Panc1 (cell line): ENCODE measurements at regions not wholly inside any gene's neighbourhood (a gene's known extent, or its start where the extent isn't known, plus 50 kb on each side); places are given as distances from the start of the nearest gene placed in this dataset.

Experiments used
- ATAC-seq: fragments of 200-7000 bp; cut with Tn5 transposase; 2 replicates; pipeline ENCODE4 v1.9.1; 2020; ENCODE audit warnings: mild to moderate bottlenecking, moderate library complexity
- BruUV-seq: library from RNA; stranded (reverse); fragments of 400-500 nt; replicated peaks from 2 replicates; lab custom pipeline; 2021; lab: Mats Ljungman, UMichigan
- CTCF ChIA-PET: fragments of 300-600 bp; sonication (Branson Sonifier 250); formaldehyde crosslinking; loops from one replicate; lab custom pipeline; 2022; ENCODE audit warnings: antibody characterized with exemption; lab: Charles Lee
- POLR2A ChIA-PET: fragments of 300-600 bp; sonication (Branson Sonifier 250); formaldehyde crosslinking; loops from one replicate; lab custom pipeline; 2022; ENCODE audit warnings: antibody characterized with exemption; lab: Charles Lee
- DNase-seq: peaks from one replicate; pipeline ENCODE4 v3.0.0-alpha.2; 2010; ENCODE audit warnings: low read depth, low spot score
- H3K27ac ChIP-seq: 2 replicates; pipeline ENCODE4 v1.5.1; 2011; ENCODE audit warnings: mild to moderate bottlenecking, low read length, inconsistent platforms
- H3K27me3 ChIP-seq: fragments of 200-500 bp; sonication (Bioruptor generic); 2 replicates; pipeline ENCODE4 v1.6.0; 2014; ENCODE audit warnings: low read length, inconsistent platforms; ENCODE audit not compliant: control insufficient read depth, insufficient read depth
- H3K36me3 ChIP-seq: fragments of 200-500 bp; sonication (Bioruptor generic); 2 replicates; pipeline ENCODE4 v1.5.1; 2014; ENCODE audit warnings: inconsistent platforms, mild to moderate bottlenecking, low read length, moderate library complexity; ENCODE audit not compliant: control insufficient read depth, insufficient read depth
- H3K4me1 ChIP-seq: 2 replicates; pipeline ENCODE4 v1.5.1; 2011; ENCODE audit warnings: inconsistent platforms, mild to moderate bottlenecking, low read length, moderate library complexity; ENCODE audit not compliant: control insufficient read depth, insufficient read depth
- H3K4me3 ChIP-seq, 2 experiments: 2 replicates each; pipeline ENCODE4 v1.5.1; 2011 to 2012; ENCODE audit warnings: low read depth in 2 of 2, low read length in 2 of 2, mild to moderate bottlenecking in 2 of 2, inconsistent platforms in 1 of 2, moderate library complexity in 1 of 2
- H3K9me3 ChIP-seq: fragments of 200-500 bp; sonication (Bioruptor generic); 2 replicates; pipeline ENCODE4 v1.5.1; 2014; ENCODE audit warnings: low read depth, mild to moderate bottlenecking, inconsistent platforms, low read length, moderate library complexity; ENCODE audit not compliant: control insufficient read depth, insufficient read depth
- POLR2AphosphoS5 ChIP-seq: IDR thresholded peaks from 2 replicates; pipeline ENCODE4 v1.6.1; 2012; ENCODE audit warnings: mild to moderate bottlenecking, low read depth, low read length, moderate library complexity
- SIN3A ChIP-seq: IDR thresholded peaks from 2 replicates; pipeline ENCODE4 v1.6.1; 2012; ENCODE audit warnings: low read depth, mild to moderate bottlenecking, low read length, moderate library complexity, borderline replicate concordance; ENCODE audit not compliant: insufficient read depth
- TCF7L2 ChIP-seq: IDR thresholded peaks from 2 replicates; pipeline ENCODE4 v1.6.1; 2011; ENCODE audit warnings: mild to moderate bottlenecking, low read depth, low read length, inconsistent platforms
- in situ Hi-C: cut with HindIII; loops from 2 replicates; pipeline ENCODE4 v1.10.0; 2016; ENCODE audit warnings: low sequenced_read_pairs, low pct_unique_long_range_greater_than_20kb
- intact Hi-C: fragments of 100-400 bp; cut with micrococcal nuclease; formaldehyde crosslinking; loops from one replicate; pipeline ENCODE4 v1.10.0; 2022; ENCODE audit not compliant: unreplicated experiment
- TF ChIP-seq, protein P1 (sequence below): fragments of 450-650 bp; IDR thresholded peaks from 2 replicates; pipeline ENCODE4 v1.5.1; 2017; ENCODE audit warnings: mild to moderate bottlenecking
- TF ChIP-seq, protein P2 (sequence below), 2 experiments: IDR thresholded peaks; 2 replicates each; pipeline ENCODE4 v1.6.1; 2011 to 2012; ENCODE audit warnings: low read depth in 2 of 2, control low read depth in 1 of 2, low read length in 1 of 2, mild to moderate bottlenecking in 1 of 2, moderate library complexity in 1 of 2; ENCODE audit not compliant: insufficient read depth in 1 of 2

DNA sequence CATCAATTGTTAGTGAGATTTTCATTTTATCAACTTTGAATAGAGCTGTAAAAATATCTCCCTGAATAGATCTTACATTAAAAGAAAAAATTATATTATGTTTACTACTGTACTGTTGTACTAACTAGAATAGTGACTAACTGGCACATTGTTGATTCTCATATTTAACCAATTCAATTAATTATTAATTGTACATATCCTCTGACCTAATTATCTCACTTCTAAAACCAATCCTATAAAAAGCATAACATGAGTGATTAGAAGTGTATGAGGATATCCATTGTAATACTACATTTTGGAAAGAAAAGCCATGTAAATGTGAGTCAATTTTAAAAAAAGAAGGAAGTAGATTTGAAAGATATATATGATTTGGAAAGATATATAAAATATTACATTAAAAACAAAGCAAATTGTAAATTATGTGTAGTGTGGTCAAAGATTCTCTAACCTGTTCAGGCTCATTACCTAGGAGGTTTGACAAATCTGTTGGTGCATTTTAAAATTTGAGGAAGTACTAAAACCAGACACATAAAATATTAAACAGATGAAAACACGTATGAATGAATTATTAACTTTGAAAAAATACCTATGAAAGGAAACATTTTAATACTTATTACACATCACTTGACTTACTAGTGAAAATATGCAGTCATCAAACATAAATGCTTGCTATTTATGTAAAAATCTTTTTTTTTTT is 829.8 kb upstream of the SLC10A2 start:
- POLR2A ChIA-PET, result no interaction called here

GRCh38 chr13:103894626-103895025 is 828.4 kb upstream of the SLC10A2 start:
- POLR2A ChIA-PET, result no interaction called here
- no peaks in the 10 kb centered on the region for H3K4me1 ChIP-seq
- intact Hi-C loops, result no loop called here
- no peaks in the 10 kb centered on the region for H3K27me3 ChIP-seq
- TF ChIP-seq, protein P1, sequence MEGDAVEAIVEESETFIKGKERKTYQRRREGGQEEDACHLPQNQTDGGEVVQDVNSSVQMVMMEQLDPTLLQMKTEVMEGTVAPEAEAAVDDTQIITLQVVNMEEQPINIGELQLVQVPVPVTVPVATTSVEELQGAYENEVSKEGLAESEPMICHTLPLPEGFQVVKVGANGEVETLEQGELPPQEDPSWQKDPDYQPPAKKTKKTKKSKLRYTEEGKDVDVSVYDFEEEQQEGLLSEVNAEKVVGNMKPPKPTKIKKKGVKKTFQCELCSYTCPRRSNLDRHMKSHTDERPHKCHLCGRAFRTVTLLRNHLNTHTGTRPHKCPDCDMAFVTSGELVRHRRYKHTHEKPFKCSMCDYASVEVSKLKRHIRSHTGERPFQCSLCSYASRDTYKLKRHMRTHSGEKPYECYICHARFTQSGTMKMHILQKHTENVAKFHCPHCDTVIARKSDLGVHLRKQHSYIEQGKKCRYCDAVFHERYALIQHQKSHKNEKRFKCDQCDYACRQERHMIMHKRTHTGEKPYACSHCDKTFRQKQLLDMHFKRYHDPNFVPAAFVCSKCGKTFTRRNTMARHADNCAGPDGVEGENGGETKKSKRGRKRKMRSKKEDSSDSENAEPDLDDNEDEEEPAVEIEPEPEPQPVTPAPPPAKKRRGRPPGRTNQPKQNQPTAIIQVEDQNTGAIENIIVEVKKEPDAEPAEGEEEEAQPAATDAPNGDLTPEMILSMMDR, result no peak
- TF ChIP-seq, protein P2, sequence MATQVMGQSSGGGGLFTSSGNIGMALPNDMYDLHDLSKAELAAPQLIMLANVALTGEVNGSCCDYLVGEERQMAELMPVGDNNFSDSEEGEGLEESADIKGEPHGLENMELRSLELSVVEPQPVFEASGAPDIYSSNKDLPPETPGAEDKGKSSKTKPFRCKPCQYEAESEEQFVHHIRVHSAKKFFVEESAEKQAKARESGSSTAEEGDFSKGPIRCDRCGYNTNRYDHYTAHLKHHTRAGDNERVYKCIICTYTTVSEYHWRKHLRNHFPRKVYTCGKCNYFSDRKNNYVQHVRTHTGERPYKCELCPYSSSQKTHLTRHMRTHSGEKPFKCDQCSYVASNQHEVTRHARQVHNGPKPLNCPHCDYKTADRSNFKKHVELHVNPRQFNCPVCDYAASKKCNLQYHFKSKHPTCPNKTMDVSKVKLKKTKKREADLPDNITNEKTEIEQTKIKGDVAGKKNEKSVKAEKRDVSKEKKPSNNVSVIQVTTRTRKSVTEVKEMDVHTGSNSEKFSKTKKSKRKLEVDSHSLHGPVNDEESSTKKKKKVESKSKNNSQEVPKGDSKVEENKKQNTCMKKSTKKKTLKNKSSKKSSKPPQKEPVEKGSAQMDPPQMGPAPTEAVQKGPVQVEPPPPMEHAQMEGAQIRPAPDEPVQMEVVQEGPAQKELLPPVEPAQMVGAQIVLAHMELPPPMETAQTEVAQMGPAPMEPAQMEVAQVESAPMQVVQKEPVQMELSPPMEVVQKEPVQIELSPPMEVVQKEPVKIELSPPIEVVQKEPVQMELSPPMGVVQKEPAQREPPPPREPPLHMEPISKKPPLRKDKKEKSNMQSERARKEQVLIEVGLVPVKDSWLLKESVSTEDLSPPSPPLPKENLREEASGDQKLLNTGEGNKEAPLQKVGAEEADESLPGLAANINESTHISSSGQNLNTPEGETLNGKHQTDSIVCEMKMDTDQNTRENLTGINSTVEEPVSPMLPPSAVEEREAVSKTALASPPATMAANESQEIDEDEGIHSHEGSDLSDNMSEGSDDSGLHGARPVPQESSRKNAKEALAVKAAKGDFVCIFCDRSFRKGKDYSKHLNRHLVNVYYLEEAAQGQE (IDR thresholded peaks at IDR 0.05; ENCODE audit: insufficient read depth in 1 of 2, low read depth in 2 of 2, low read length in 1 of 2), result no peak
- no peak for TF ChIP-seq POLR2AphosphoS5
- TF ChIP-seq SIN3A, result no peak
- no peak for TF ChIP-seq TCF7L2
- H3K36me3 ChIP-seq, result no peaks in the 10 kb centered on the region
- H3K9me3 ChIP-seq, result no peaks in the 10 kb centered on the region
- H3K27ac ChIP-seq, result no peak overlapping the region
- DNase-seq (no peak), ATAC-seq (no peak)
- BruUV-seq, result no TSS peak
- no peak overlapping the region for H3K4me3 ChIP-seq
- in situ Hi-C loops, result no loop called here
- CTCF ChIA-PET, result no interaction called here

More for the DNA sequence above, 829.8 kb upstream of the SLC10A2 start:
- Histone ChIP-seq H3K9me3 (no peaks in the 10 kb centered on the region), H3K36me3 (no peaks in the 10 kb centered on the region), H3K27ac (no peak overlapping the region), H3K4me3 (no peak overlapping the region), H3K27me3 (no peaks in the 10 kb centered on the region), H3K4me1 (no peaks in the 10 kb centered on the region)
- no TSS peak for BruUV-seq
- CTCF ChIA-PET, result no interaction called here
- ATAC-seq (no peak), DNase-seq (no peak)
- intact Hi-C loops, result no loop called here
- no peak for TF ChIP-seq SIN3A
- TF ChIP-seq TCF7L2, result no peak
- TF ChIP-seq, protein P1, result no peak
- no peak for TF ChIP-seq POLR2AphosphoS5
- TF ChIP-seq, protein P2 (IDR thresholded peaks at IDR 0.05; ENCODE audit: insufficient read depth in 1 of 2, low read depth in 2 of 2, low read length in 1 of 2), result no peak
- in situ Hi-C loops, result no loop called here
